Neural progenitor cell (in vitro differentiated cells): ENCODE measurements at regions not wholly inside any gene's neighbourhood (a gene's known extent, or its start where the extent isn't known, plus 50 kb on each side); places are given as distances from the start of the nearest gene placed in this dataset.
A peak's percentile ranks its signal among the peaks of the same experiment; 100 is the strongest.

Experiments used
- DNase-seq: peaks from one replicate; pipeline ENCODE4 v3.0.0-alpha.2; 2016; ENCODE audit warnings: low spot score
- H2AFZ ChIP-seq: fragments of 200-600 bp; sonication (generic); replicated peaks from 2 replicates; pipeline ENCODE4 v1.6.1; 2016; ENCODE audit warnings: antibody characterized with exemption
- H3F3A ChIP-seq: fragments of 200-600 bp; sonication (generic); 2 replicates; pipeline ENCODE4 v1.6.1; 2016; ENCODE audit warnings: antibody characterized with exemption, low read depth
- H3K27ac ChIP-seq: fragments of 200-600 bp; sonication (generic); 2 replicates; pipeline ENCODE4 v1.5.1; 2016; ENCODE audit warnings: mild to moderate bottlenecking
- H3K27me3 ChIP-seq: fragments of 200-600 bp; sonication (generic); 2 replicates; pipeline ENCODE4 v1.6.1; 2016; ENCODE audit warnings: mild to moderate bottlenecking, moderate library complexity
- H3K36me3 ChIP-seq: fragments of 200-600 bp; sonication (generic); 2 replicates; pipeline ENCODE4 v1.5.1; 2016
- H3K4me1 ChIP-seq: fragments of 200-600 bp; sonication (generic); 2 replicates; pipeline ENCODE4 v1.6.1; 2016; ENCODE audit warnings: mixed run types
- H3K4me2 ChIP-seq: fragments of 200-600 bp; sonication (generic); 2 replicates; pipeline ENCODE4 v1.6.1; 2016
- H3K4me3 ChIP-seq: fragments of 200-600 bp; sonication (generic); 2 replicates; pipeline ENCODE4 v1.5.1; 2016
- H3K79me2 ChIP-seq: fragments of 200-600 bp; sonication (generic); 2 replicates; pipeline ENCODE4 v1.6.1; 2016; ENCODE audit warnings: low read depth
- H3K9ac ChIP-seq: fragments of 200-600 bp; sonication (generic); 2 replicates; pipeline ENCODE4 v1.6.1; 2016
- H3K9me3 ChIP-seq: fragments of 200-600 bp; sonication (generic); 2 replicates; pipeline ENCODE4 v1.5.1; 2016; ENCODE audit warnings: low read depth
- H4K20me1 ChIP-seq: fragments of 200-600 bp; sonication (generic); 2 replicates; pipeline ENCODE4 v1.6.1; 2016; ENCODE audit warnings: low read depth
- H3K27ac Mint-ChIP-seq: 3 replicates; pipeline ENCODE4 v1.8.0; 2021; ENCODE audit warnings: mixed read lengths
- H3K27me3 Mint-ChIP-seq: 2 replicates; pipeline ENCODE4 v1.8.0; 2022; ENCODE audit warnings: low read depth, mild to moderate bottlenecking, inconsistent platforms, moderate library complexity, mixed read lengths; ENCODE audit not compliant: insufficient read depth
- H3K36me3 Mint-ChIP-seq: 3 replicates; pipeline ENCODE4 v1.8.0; 2021; ENCODE audit warnings: mixed read lengths
- H3K4me1 Mint-ChIP-seq: 3 replicates; pipeline ENCODE4 v1.8.0; 2021; ENCODE audit warnings: mixed read lengths
- H3K4me3 Mint-ChIP-seq: 3 replicates; pipeline ENCODE4 v1.8.0; 2021; ENCODE audit warnings: mild to moderate bottlenecking, moderate library complexity, mixed read lengths
- H3K9me3 Mint-ChIP-seq: 3 replicates; pipeline ENCODE4 v1.8.0; 2020; ENCODE audit warnings: mixed read lengths
- CTCF ChIP-seq: fragments of 200-600 bp; sonication (generic); IDR thresholded peaks from 2 replicates; pipeline ENCODE4 v1.5.1; 2017; ENCODE audit warnings: antibody characterized with exemption, mild to moderate bottlenecking
- EZH2 ChIP-seq: fragments of 200-600 bp; sonication (generic); IDR thresholded peaks from 2 replicates; pipeline ENCODE4 v1.6.1; 2017; ENCODE audit warnings: antibody characterized with exemption, mild to moderate bottlenecking, moderate library complexity
- EZH2phosphoT487 ChIP-seq: fragments of 200-600 bp; sonication (generic); IDR thresholded peaks from 2 replicates; pipeline ENCODE4 v1.6.1; 2017; ENCODE audit warnings: antibody characterized with exemption

- Mint-ChIP-seq H3K4me1 (peaks cover 17% of the 10 kb centered on the region), H3K4me3 (no peak overlapping the region), H3K9me3 (peaks cover 2% of the 10 kb centered on the region), H3K27ac (peak overlapping the region; percentile 72), H3K36me3 (no peaks in the 10 kb centered on the region), H3K27me3 (no peaks in the 10 kb centered on the region)
- TF ChIP-seq EZH2, result no peak
- TF ChIP-seq EZH2phosphoT487, result no peak
- no peak for TF ChIP-seq CTCF
- Histone ChIP-seq H3K4me1 (peaks cover 8% of the 10 kb centered on the region), H4K20me1 (no peaks in the 10 kb centered on the region), H3K4me3 (no peak overlapping the region), H3F3A (no peaks in the 10 kb centered on the region), H3K4me2 (no peak overlapping the region), H3K36me3 (no peaks in the 10 kb centered on the region), H3K79me2 (no peaks in the 10 kb centered on the region), H3K27ac (no peak overlapping the region), H2AFZ (peak overlapping the region; percentile 35), H3K27me3 (no peaks in the 10 kb centered on the region), H3K9me3 (no peaks in the 10 kb centered on the region), H3K9ac (no peak overlapping the region)
- peak; percentile 43 for DNase-seq
Observed at GRCh38 chr3:70748593-70748992, 436.2 kb upstream of the MDFIC2 start.

- Mint-ChIP-seq H3K4me3 (no peak overlapping the region), H3K27ac (no peak overlapping the region), H3K27me3 (no peaks in the 10 kb centered on the region), H3K4me1 (peaks cover 17% of the 10 kb centered on the region), H3K9me3 (peaks cover 2% of the 10 kb centered on the region), H3K36me3 (no peaks in the 10 kb centered on the region)
- Histone ChIP-seq H3K4me2 (no peak overlapping the region), H3K27ac (no peak overlapping the region), H3K4me3 (no peak overlapping the region), H2AFZ (no peak overlapping the region), H3K9me3 (no peaks in the 10 kb centered on the region), H3K36me3 (no peaks in the 10 kb centered on the region), H3K79me2 (no peaks in the 10 kb centered on the region), H3F3A (no peaks in the 10 kb centered on the region), H3K4me1 (peaks cover 8% of the 10 kb centered on the region), H3K9ac (no peak overlapping the region), H3K27me3 (no peaks in the 10 kb centered on the region), H4K20me1 (no peaks in the 10 kb centered on the region)
- no peak for DNase-seq
- no peak for TF ChIP-seq CTCF
- no peak for TF ChIP-seq EZH2
- no peak for TF ChIP-seq EZH2phosphoT487
Observed at GRCh38 chr3:70747847-70748246, 435.4 kb upstream of the MDFIC2 start.

- Histone ChIP-seq H3K4me1 (peaks cover 8% of the 10 kb centered on the region), H3K27me3 (no peaks in the 10 kb centered on the region), H4K20me1 (no peaks in the 10 kb centered on the region), H3K79me2 (no peaks in the 10 kb centered on the region), H3K4me2 (no peak overlapping the region), H3K9ac (no peak overlapping the region), H2AFZ (no peak overlapping the region), H3F3A (no peaks in the 10 kb centered on the region), H3K27ac (no peak overlapping the region), H3K9me3 (no peaks in the 10 kb centered on the region), H3K4me3 (no peak overlapping the region), H3K36me3 (no peaks in the 10 kb centered on the region)
- Mint-ChIP-seq H3K4me3 (no peak overlapping the region), H3K9me3 (no peaks in the 10 kb centered on the region), H3K36me3 (no peaks in the 10 kb centered on the region), H3K4me1 (peaks cover 17% of the 10 kb centered on the region), H3K27me3 (no peaks in the 10 kb centered on the region), H3K27ac (no peak overlapping the region)
- TF ChIP-seq EZH2, result no peak
- TF ChIP-seq EZH2phosphoT487, result no peak
- no peak for TF ChIP-seq CTCF
- no peak for DNase-seq
Observed at GRCh38 chr3:70744536-70744935, 432.1 kb upstream of the MDFIC2 start.
